Astrocyte (in vitro differentiated cells and primary cell): ENCODE measurements at regions not wholly inside any gene's neighbourhood (a gene's known extent, or its start where the extent isn't known, plus 50 kb on each side); places are given as distances from the start of the nearest gene placed in this dataset.

Experiments used
- CTCF ChIP-seq: IDR thresholded peaks from 2 replicates; pipeline ENCODE4 v1.5.1; 2011; ENCODE audit warnings: low read depth, mild to moderate bottlenecking, inconsistent platforms, low read length, moderate library complexity; ENCODE audit not compliant: insufficient read depth
- EZH2 ChIP-seq: IDR thresholded peaks from 2 replicates; pipeline ENCODE4 v1.6.1; 2012; ENCODE audit warnings: mild to moderate bottlenecking, low read length, inconsistent platforms; ENCODE audit not compliant: insufficient read depth

- no peak for TF ChIP-seq CTCF
- TF ChIP-seq EZH2 = no peak
These were observed 314.3 kb upstream of the PRKCQ start for GRCh38 chr10:6894405-6894804.
